ENCODE measurements at regions not wholly inside any gene's neighbourhood (a gene's known extent, or its start where the extent isn't known, plus 50 kb on each side); places are given as distances from the start of the nearest gene placed in this dataset.

DNA sequence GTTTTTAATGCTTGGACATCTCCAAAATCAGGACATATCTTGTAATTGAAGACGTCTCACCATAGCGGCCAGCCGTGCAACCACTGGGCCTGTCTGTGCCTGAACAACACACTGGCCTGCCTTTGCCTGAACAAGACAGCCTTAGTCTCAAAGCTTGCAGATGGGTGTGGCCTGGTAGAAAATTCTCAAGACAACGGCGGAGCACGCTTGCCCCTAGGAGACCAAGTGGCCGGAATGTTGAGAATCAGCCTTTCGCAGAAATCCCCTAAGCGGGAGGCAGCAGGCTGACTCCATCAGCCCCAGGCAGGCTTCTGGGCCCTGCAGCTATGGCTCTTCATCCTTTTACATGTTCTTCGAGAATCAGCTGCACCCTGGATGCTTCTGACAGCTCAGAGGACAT is 98.0 kb upstream of the C1orf174 start:
- TF ChIP-seq POLR2A (IDR thresholded peaks at IDR 0.05; ENCODE audit: low read depth, low read length) (no peak), BHLHE40 (IDR thresholded peaks at IDR 0.05; ENCODE audit: low read depth, low read length) (no peak), RAD21 (IDR thresholded peaks at IDR 0.05; ENCODE audit: low read length) (no peak), RCOR1 (IDR thresholded peaks at IDR 0.05; ENCODE audit: insufficient replicate concordance, low read length) (no peak), MAZ (IDR thresholded peaks at IDR 0.05; ENCODE audit: borderline replicate concordance, low read depth, low read length) (no peak), SMC3 (IDR thresholded peaks at IDR 0.05; ENCODE audit: low read depth, low read length) (no peak), MAFK (IDR thresholded peaks at IDR 0.05; ENCODE audit: low read depth, low read length) (no peak), MXI1 (IDR thresholded peaks at IDR 0.05; ENCODE audit: borderline replicate concordance, low read depth, low read length) (no peak)
- TF ChIP-seq, protein P1, sequence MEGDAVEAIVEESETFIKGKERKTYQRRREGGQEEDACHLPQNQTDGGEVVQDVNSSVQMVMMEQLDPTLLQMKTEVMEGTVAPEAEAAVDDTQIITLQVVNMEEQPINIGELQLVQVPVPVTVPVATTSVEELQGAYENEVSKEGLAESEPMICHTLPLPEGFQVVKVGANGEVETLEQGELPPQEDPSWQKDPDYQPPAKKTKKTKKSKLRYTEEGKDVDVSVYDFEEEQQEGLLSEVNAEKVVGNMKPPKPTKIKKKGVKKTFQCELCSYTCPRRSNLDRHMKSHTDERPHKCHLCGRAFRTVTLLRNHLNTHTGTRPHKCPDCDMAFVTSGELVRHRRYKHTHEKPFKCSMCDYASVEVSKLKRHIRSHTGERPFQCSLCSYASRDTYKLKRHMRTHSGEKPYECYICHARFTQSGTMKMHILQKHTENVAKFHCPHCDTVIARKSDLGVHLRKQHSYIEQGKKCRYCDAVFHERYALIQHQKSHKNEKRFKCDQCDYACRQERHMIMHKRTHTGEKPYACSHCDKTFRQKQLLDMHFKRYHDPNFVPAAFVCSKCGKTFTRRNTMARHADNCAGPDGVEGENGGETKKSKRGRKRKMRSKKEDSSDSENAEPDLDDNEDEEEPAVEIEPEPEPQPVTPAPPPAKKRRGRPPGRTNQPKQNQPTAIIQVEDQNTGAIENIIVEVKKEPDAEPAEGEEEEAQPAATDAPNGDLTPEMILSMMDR (conservative IDR thresholded peaks at IDR 0.05; ENCODE audit: low read depth, low read length), result no peak
- TF ChIP-seq, protein P2, sequence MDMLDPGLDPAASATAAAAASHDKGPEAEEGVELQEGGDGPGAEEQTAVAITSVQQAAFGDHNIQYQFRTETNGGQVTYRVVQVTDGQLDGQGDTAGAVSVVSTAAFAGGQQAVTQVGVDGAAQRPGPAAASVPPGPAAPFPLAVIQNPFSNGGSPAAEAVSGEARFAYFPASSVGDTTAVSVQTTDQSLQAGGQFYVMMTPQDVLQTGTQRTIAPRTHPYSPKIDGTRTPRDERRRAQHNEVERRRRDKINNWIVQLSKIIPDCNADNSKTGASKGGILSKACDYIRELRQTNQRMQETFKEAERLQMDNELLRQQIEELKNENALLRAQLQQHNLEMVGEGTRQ (IDR thresholded peaks at IDR 0.05; ENCODE audit: low read depth, low read length), result no peak
- TF ChIP-seq, protein P3, sequence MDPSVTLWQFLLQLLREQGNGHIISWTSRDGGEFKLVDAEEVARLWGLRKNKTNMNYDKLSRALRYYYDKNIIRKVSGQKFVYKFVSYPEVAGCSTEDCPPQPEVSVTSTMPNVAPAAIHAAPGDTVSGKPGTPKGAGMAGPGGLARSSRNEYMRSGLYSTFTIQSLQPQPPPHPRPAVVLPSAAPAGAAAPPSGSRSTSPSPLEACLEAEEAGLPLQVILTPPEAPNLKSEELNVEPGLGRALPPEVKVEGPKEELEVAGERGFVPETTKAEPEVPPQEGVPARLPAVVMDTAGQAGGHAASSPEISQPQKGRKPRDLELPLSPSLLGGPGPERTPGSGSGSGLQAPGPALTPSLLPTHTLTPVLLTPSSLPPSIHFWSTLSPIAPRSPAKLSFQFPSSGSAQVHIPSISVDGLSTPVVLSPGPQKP (IDR thresholded peaks at IDR 0.05; ENCODE audit: borderline replicate concordance, low read depth, low read length), result no peak
